Panc1 (cell line): ENCODE measurements at regions not wholly inside any gene's neighbourhood (a gene's known extent, or its start where the extent isn't known, plus 50 kb on each side); places are given as distances from the start of the nearest gene placed in this dataset.

Experiments used
- ATAC-seq: fragments of 200-7000 bp; cut with Tn5 transposase; 2 replicates; pipeline ENCODE4 v1.9.1; 2020; ENCODE audit warnings: mild to moderate bottlenecking, moderate library complexity
- BruUV-seq: library from RNA; stranded (reverse); fragments of 400-500 nt; replicated peaks from 2 replicates; lab custom pipeline; 2021; lab: Mats Ljungman, UMichigan
- CTCF ChIA-PET: fragments of 300-600 bp; sonication (Branson Sonifier 250); formaldehyde crosslinking; loops from one replicate; lab custom pipeline; 2022; ENCODE audit warnings: antibody characterized with exemption; lab: Charles Lee
- POLR2A ChIA-PET: fragments of 300-600 bp; sonication (Branson Sonifier 250); formaldehyde crosslinking; loops from one replicate; lab custom pipeline; 2022; ENCODE audit warnings: antibody characterized with exemption; lab: Charles Lee
- DNase-seq: peaks from one replicate; pipeline ENCODE4 v3.0.0-alpha.2; 2010; ENCODE audit warnings: low read depth, low spot score
- H3K27ac ChIP-seq: 2 replicates; pipeline ENCODE4 v1.5.1; 2011; ENCODE audit warnings: mild to moderate bottlenecking, low read length, inconsistent platforms
- H3K27me3 ChIP-seq: fragments of 200-500 bp; sonication (Bioruptor generic); 2 replicates; pipeline ENCODE4 v1.6.0; 2014; ENCODE audit warnings: low read length, inconsistent platforms; ENCODE audit not compliant: control insufficient read depth, insufficient read depth
- H3K36me3 ChIP-seq: fragments of 200-500 bp; sonication (Bioruptor generic); 2 replicates; pipeline ENCODE4 v1.5.1; 2014; ENCODE audit warnings: inconsistent platforms, mild to moderate bottlenecking, low read length, moderate library complexity; ENCODE audit not compliant: control insufficient read depth, insufficient read depth
- H3K4me1 ChIP-seq: 2 replicates; pipeline ENCODE4 v1.5.1; 2011; ENCODE audit warnings: inconsistent platforms, mild to moderate bottlenecking, low read length, moderate library complexity; ENCODE audit not compliant: control insufficient read depth, insufficient read depth
- H3K4me3 ChIP-seq, 2 experiments: 2 replicates each; pipeline ENCODE4 v1.5.1; 2011 to 2012; ENCODE audit warnings: low read depth in 2 of 2, low read length in 2 of 2, mild to moderate bottlenecking in 2 of 2, inconsistent platforms in 1 of 2, moderate library complexity in 1 of 2
- H3K9me3 ChIP-seq: fragments of 200-500 bp; sonication (Bioruptor generic); 2 replicates; pipeline ENCODE4 v1.5.1; 2014; ENCODE audit warnings: low read depth, mild to moderate bottlenecking, inconsistent platforms, low read length, moderate library complexity; ENCODE audit not compliant: control insufficient read depth, insufficient read depth
- CTCF ChIP-seq: fragments of 450-650 bp; IDR thresholded peaks from 2 replicates; pipeline ENCODE4 v1.5.1; 2017; ENCODE audit warnings: mild to moderate bottlenecking
- POLR2AphosphoS5 ChIP-seq: IDR thresholded peaks from 2 replicates; pipeline ENCODE4 v1.6.1; 2012; ENCODE audit warnings: mild to moderate bottlenecking, low read depth, low read length, moderate library complexity
- REST ChIP-seq, 2 experiments: IDR thresholded peaks; 2 replicates each; pipeline ENCODE4 v1.6.1; 2011 to 2012; ENCODE audit warnings: low read depth in 2 of 2, control low read depth in 1 of 2, low read length in 1 of 2, mild to moderate bottlenecking in 1 of 2, moderate library complexity in 1 of 2; ENCODE audit not compliant: insufficient read depth in 1 of 2
- SIN3A ChIP-seq: IDR thresholded peaks from 2 replicates; pipeline ENCODE4 v1.6.1; 2012; ENCODE audit warnings: low read depth, mild to moderate bottlenecking, low read length, moderate library complexity, borderline replicate concordance; ENCODE audit not compliant: insufficient read depth
- TCF7L2 ChIP-seq: IDR thresholded peaks from 2 replicates; pipeline ENCODE4 v1.6.1; 2011; ENCODE audit warnings: mild to moderate bottlenecking, low read depth, low read length, inconsistent platforms
- in situ Hi-C: cut with HindIII; loops from 2 replicates; pipeline ENCODE4 v1.10.0; 2016; ENCODE audit warnings: low sequenced_read_pairs, low pct_unique_long_range_greater_than_20kb
- intact Hi-C: fragments of 100-400 bp; cut with micrococcal nuclease; formaldehyde crosslinking; loops from one replicate; pipeline ENCODE4 v1.10.0; 2022; ENCODE audit not compliant: unreplicated experiment

GRCh38 chr4:124079174-124079780 is 633.3 kb downstream of the ANKRD50 start:
- in situ Hi-C loops (no loop called here), intact Hi-C loops (no loop called here)
- ChIA-PET CTCF (no interaction called here), POLR2A (no interaction called here)
- Histone ChIP-seq H3K36me3 (no peaks in the 10 kb centered on the region), H3K4me3 (no peak overlapping the region), H3K27me3 (no peaks in the 10 kb centered on the region), H3K27ac (no peak overlapping the region), H3K4me1 (no peaks in the 10 kb centered on the region), H3K9me3 (no peaks in the 10 kb centered on the region)
- no TSS peak for BruUV-seq
- no peak for DNase-seq
- ATAC-seq = no peak
- TF ChIP-seq POLR2AphosphoS5 (no peak), REST (IDR thresholded peaks at IDR 0.05; ENCODE audit: insufficient read depth in 1 of 2, low read depth in 2 of 2, low read length in 1 of 2) (no peak), TCF7L2 (no peak), CTCF (no peak), SIN3A (no peak)

GRCh38 chr4:124083711-124084110 is 628.8 kb downstream of the ANKRD50 start:
- Histone ChIP-seq H3K4me3 (no peak overlapping the region), H3K27ac (no peak overlapping the region), H3K36me3 (no peaks in the 10 kb centered on the region), H3K9me3 (no peaks in the 10 kb centered on the region), H3K4me1 (no peaks in the 10 kb centered on the region), H3K27me3 (no peaks in the 10 kb centered on the region)
- BruUV-seq = no TSS peak
- in situ Hi-C loops = no loop called here
- ChIA-PET CTCF (no interaction called here), POLR2A (no interaction called here)
- DNase-seq (no peak), ATAC-seq (no peak)
- TF ChIP-seq POLR2AphosphoS5 = no peak
- no peak for TF ChIP-seq CTCF
- intact Hi-C loops = no loop called here
